Gastroesophageal sphincter (tissue), 3 donors: ENCODE measurements at regions not wholly inside any gene's neighbourhood (a gene's known extent, or its start where the extent isn't known, plus 50 kb on each side); places are given as distances from the start of the nearest gene placed in this dataset.

Experiments used
- POLR2A ChIP-seq, 2 donors: fragments of 450-650 bp; IDR thresholded peaks; one replicate each; pipeline ENCODE4 v1.6.1; 2017; ENCODE audit warnings: antibody characterized with exemption in 2 of 2, mild to moderate bottlenecking in 2 of 2, moderate library complexity in 1 of 2
- TF ChIP-seq, protein P1 (sequence below), 4 experiments: fragments of 200-600 bp in 2 of 4; fragments of 450-650 bp in 2 of 4; sonication (generic) in 1 of 4; IDR thresholded peaks; one replicate each; pipeline ENCODE4 v1.5.1; 2017 to 2019; ENCODE audit warnings: antibody characterized with exemption in 4 of 4, mild to moderate bottlenecking in 2 of 4, moderate library complexity in 2 of 4

- TF ChIP-seq, protein P1, sequence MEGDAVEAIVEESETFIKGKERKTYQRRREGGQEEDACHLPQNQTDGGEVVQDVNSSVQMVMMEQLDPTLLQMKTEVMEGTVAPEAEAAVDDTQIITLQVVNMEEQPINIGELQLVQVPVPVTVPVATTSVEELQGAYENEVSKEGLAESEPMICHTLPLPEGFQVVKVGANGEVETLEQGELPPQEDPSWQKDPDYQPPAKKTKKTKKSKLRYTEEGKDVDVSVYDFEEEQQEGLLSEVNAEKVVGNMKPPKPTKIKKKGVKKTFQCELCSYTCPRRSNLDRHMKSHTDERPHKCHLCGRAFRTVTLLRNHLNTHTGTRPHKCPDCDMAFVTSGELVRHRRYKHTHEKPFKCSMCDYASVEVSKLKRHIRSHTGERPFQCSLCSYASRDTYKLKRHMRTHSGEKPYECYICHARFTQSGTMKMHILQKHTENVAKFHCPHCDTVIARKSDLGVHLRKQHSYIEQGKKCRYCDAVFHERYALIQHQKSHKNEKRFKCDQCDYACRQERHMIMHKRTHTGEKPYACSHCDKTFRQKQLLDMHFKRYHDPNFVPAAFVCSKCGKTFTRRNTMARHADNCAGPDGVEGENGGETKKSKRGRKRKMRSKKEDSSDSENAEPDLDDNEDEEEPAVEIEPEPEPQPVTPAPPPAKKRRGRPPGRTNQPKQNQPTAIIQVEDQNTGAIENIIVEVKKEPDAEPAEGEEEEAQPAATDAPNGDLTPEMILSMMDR (IDR thresholded peaks at IDR 0.05): no peak
- TF ChIP-seq POLR2A (IDR thresholded peaks at IDR 0.05): no peak
Observed at GRCh38 chr20:17161673-17162481, 65.0 kb upstream of the PCSK2 start.
